ENCODE measurements at regions not wholly inside any gene's neighbourhood (a gene's known extent, or its start where the extent isn't known, plus 50 kb on each side); places are given as distances from the start of the nearest gene placed in this dataset.

DNA sequence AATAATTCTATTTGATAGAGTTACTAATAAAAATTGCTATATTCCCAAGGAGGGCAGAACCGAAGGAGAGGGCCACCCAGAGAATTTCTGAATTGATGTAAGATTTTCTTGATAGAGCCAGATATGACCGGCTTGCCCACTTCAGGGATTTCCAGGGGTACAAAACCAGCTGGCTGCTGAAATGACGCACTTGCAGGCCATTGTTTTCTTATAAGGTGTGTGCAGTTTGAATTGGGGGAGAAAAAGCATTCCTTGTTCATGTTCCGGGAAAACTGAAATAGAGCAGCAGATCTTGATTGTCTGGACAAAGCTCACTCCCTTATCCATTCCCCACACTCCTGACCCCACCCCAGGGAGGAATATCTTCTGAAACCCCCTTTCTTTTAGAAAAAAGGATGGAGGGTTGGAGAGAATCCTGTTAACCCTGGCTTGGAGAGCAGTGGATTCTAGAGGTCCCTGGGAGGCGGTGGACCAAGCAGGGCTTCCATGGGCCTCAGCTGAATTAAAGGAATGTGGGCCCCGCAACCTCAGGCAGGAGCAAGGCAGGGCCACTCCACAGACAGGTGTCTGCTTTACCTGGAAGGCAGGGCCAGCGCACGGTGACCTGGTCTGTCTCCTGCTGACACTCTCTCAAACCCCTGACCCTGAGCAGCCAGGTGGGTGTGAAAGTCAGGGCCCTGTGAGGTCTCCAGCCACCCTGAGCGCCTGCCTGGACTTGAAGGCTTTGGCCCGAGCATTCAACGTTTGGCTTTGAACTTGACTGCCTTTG, 96.4 kb downstream of the TMEM170B start:
- TF ChIP-seq, protein P1, sequence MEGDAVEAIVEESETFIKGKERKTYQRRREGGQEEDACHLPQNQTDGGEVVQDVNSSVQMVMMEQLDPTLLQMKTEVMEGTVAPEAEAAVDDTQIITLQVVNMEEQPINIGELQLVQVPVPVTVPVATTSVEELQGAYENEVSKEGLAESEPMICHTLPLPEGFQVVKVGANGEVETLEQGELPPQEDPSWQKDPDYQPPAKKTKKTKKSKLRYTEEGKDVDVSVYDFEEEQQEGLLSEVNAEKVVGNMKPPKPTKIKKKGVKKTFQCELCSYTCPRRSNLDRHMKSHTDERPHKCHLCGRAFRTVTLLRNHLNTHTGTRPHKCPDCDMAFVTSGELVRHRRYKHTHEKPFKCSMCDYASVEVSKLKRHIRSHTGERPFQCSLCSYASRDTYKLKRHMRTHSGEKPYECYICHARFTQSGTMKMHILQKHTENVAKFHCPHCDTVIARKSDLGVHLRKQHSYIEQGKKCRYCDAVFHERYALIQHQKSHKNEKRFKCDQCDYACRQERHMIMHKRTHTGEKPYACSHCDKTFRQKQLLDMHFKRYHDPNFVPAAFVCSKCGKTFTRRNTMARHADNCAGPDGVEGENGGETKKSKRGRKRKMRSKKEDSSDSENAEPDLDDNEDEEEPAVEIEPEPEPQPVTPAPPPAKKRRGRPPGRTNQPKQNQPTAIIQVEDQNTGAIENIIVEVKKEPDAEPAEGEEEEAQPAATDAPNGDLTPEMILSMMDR (conservative IDR thresholded peaks at IDR 0.05; ENCODE audit: low read depth, low read length), result no peak
- no peak for DNase-seq (ENCODE audit: low read depth)
- no peak overlapping the region for H3K4me3 ChIP-seq (ENCODE audit: low read length)

DNA sequence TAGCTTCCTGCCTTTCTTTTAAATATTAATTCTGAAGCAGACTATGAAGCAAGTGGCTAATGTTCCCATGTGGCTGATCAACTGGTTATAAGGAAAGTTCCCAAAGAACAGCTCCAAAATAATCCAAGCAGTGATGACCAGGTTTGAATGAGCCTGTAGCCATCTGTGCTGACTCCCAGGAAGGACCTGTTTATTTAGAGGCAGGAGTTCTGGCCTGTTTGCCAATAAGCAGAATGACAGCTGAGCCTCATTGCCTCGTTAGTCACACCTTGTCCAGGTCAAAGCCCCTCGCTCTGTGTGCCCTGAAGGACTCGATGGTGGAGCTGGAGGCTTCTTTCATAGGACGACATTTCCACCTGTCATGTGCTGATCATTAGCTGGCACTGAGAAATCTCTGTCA, 97.4 kb downstream of the TMEM170B start:
- no peak for DNase-seq (ENCODE audit: low read depth)
- TF ChIP-seq, protein P1 (conservative IDR thresholded peaks at IDR 0.05; ENCODE audit: low read depth, low read length), result no peak
- no peak overlapping the region for H3K4me3 ChIP-seq (ENCODE audit: low read length)

DNA sequence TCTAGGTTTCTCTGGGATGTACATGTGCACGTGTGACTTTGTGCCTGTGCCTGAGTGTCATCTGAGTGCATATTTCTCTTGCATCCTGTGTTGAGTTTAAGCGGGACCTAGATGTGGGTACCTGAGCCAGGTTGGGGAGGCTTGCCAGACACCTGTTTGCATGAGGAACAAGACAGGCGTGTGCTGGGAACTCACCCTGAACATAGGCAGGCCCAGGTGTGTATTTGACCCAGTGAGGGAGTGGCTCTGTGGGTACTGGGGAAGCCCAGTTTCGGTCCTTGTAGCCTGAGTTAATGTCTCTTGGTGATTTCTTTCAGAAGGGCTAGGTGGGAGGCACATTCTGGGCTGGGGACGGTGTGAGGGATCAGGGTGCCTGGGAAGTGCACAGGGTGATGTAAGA, 98.6 kb downstream of the TMEM170B start:
- TF ChIP-seq, protein P1 (conservative IDR thresholded peaks at IDR 0.05; ENCODE audit: low read depth, low read length), result no peak
- H3K4me3 ChIP-seq (ENCODE audit: low read length), result no peak overlapping the region
- DNase-seq (ENCODE audit: low read depth), result no peak

DNA sequence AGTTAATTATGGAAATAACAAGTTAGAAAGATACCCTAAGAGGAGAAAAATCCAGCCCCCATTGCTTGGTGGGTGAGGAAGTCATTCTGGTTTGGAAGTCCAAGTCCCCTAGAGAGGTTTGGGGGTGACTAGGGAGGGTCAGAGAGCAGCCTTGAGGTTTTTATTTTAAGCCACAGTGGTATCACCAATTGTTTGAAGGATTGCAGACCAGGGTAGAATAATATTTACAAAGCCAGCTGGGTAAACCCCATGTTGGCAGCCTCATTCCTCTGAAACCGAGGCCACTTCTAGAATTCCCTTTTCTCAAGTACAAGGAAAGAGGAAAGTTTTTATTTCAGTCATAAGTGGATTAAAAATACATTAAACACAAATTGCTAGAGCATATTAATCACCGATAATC, 99.7 kb downstream of the TMEM170B start:
- no peak for DNase-seq (ENCODE audit: low read depth)
- TF ChIP-seq, protein P1 (conservative IDR thresholded peaks at IDR 0.05; ENCODE audit: low read depth, low read length), result no peak
- no peak overlapping the region for H3K4me3 ChIP-seq (ENCODE audit: low read length)

DNA sequence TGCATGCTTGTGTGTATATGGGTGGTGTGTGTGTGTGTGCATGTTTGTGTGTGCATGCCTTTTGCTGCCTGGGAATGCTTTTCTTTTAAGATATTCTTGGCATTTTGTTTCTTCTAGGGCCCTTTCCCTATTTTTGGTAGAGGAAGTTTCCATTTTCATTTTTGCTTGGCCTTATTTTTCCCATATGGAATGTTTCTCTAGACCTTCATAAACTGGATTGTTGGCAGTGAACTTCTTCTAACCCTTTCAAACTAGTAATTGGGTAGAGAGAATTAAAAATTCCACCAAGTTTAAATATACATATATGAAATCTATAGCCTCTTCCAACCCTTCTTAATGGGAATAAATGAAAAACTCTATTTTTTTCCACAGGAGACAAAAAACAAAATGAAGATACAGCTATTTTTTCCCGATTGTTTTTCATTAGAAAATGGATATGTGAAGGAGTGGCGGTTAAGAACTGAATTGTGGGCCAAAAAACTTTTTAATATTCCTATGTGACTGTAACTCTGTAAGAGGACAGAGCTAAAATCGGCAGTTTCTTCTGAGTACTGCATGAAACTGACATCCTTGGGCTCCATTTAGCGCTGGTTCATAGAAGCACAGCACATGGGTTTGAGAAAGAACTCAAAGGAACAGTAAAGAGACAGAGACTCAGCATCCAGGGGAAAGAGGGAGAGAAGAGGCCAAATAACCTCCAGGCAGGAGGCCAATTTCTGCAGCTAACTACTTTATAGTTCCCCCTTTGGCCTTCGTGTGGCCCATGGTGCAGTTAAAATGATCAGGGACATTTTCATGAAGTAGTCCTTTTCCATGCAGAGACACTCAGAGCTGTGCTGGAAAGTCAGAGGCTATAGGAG, 102.1 kb downstream of the TMEM170B start:
- TF ChIP-seq, protein P1 (conservative IDR thresholded peaks at IDR 0.05; ENCODE audit: low read depth, low read length), result no peak
- no peak for DNase-seq (ENCODE audit: low read depth)
- no peak overlapping the region for H3K4me3 ChIP-seq (ENCODE audit: low read length)

DNA sequence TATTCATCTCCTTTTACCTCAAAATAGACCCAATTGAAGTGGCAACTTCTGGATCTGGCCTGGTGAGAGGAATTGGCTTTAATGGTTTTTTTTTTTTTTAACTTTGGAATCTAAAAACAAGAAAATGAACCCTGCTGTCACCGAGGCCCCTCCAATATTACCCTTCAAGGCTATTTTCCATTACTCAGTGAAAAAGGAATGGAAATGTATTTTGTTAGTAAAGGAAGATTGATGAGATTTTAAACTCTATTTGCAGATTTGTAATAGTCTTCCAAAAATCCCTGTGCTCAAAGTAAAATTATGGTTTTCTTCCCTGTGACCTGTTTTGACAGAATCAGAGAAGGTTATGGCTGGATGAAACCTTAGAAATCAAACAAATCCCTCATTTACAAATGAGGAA, 102.9 kb downstream of the TMEM170B start:
- H3K4me3 ChIP-seq (ENCODE audit: low read length), result no peak overlapping the region
- no peak for DNase-seq (ENCODE audit: low read depth)
- TF ChIP-seq, protein P1 (conservative IDR thresholded peaks at IDR 0.05; ENCODE audit: low read depth, low read length), result no peak

Measured in retinal pigment epithelial cell (primary cell).